RWPE1 (cell line): ENCODE measurements at regions not wholly inside any gene's neighbourhood (a gene's known extent, or its start where the extent isn't known, plus 50 kb on each side); places are given as distances from the start of the nearest gene placed in this dataset.

Source experiments
- CTCF ChIA-PET: fragments of 350-600 bp; sonication (Branson Sonifier 250); formaldehyde crosslinking; extraction: SDS; loops from one replicate; lab custom pipeline; 2021; lab: Yijun Ruan, JAX
- POLR2A ChIA-PET: fragments of 400-600 bp; formaldehyde crosslinking; extraction: SDS; loops from one replicate; lab custom pipeline; 2020; ENCODE audit warnings: antibody characterized with exemption; ENCODE audit not compliant: low non-redundant PET; lab: Yijun Ruan, JAX
- DNase-seq: peaks from one replicate; pipeline ENCODE4 v3.0.0; 2012; ENCODE audit warnings: low spot score
- H3K27ac ChIP-seq: fragments of 450-650 bp; 2 replicates; pipeline ENCODE4 v1.5.1; 2017
- TF ChIP-seq, protein P1 (sequence below): fragments of 450-650 bp; conservative IDR thresholded peaks from 2 replicates; pipeline ENCODE4 v1.5.1; 2017; ENCODE audit warnings: low read depth, mild to moderate bottlenecking

DNA sequence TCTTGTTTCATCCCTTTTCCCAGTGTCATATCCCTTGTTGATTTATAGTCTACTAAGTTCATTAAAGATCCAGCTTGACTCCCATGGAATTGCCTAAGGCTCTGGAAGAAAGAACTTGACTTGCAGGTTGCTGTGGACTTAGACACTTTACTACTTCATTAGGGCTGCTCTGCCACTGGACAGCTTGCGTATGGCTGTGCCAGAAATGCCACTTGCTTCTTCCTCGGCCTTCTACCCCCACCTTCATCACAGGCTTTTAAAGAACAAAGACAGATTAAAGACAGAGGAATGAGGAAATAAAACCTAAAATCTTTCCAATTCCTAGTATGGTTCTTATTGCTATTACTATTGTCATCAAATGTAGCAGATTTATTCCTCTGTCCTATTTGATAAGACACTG, 591.7 kb downstream of the BCL11A start:
- TF ChIP-seq, protein P1, sequence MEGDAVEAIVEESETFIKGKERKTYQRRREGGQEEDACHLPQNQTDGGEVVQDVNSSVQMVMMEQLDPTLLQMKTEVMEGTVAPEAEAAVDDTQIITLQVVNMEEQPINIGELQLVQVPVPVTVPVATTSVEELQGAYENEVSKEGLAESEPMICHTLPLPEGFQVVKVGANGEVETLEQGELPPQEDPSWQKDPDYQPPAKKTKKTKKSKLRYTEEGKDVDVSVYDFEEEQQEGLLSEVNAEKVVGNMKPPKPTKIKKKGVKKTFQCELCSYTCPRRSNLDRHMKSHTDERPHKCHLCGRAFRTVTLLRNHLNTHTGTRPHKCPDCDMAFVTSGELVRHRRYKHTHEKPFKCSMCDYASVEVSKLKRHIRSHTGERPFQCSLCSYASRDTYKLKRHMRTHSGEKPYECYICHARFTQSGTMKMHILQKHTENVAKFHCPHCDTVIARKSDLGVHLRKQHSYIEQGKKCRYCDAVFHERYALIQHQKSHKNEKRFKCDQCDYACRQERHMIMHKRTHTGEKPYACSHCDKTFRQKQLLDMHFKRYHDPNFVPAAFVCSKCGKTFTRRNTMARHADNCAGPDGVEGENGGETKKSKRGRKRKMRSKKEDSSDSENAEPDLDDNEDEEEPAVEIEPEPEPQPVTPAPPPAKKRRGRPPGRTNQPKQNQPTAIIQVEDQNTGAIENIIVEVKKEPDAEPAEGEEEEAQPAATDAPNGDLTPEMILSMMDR, result no peak
- H3K27ac ChIP-seq, result no peak overlapping the region
- ChIA-PET CTCF (interaction anchor here (0.6 to 0.9 kb wide), 2 partner anchors 170 to 620 kb away, joined by 4 read pairs; no protein-coding TSS in a partner anchor), POLR2A (no interaction called here)
- no peak for DNase-seq

DNA sequence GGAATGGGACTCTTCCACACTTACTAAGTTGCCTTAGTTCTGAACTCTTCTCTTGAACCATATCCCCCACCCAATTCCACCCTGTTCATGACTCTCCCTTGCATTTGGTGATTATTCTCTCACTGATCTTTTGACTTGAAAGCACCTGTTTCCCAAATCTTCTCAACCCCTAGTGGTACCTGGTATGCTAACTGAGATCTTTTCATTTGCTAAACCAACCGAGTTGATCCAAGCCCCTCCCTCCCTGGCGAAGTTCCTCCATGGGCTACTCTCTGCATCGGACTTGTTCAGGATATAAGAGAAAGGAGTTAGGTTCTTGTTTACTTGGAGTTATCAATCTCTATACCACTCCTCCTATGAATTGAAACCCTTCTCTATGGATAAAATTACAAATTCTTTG, 593.5 kb downstream of the BCL11A start:
- TF ChIP-seq, protein P1, result no peak
- DNase-seq, result no peak
- no peak overlapping the region for H3K27ac ChIP-seq
- ChIA-PET POLR2A (no interaction called here), CTCF (interaction anchor here (0.6 kb wide), 1 partner anchor 19 kb away, joined by 3 read pairs; no protein-coding TSS in a partner anchor)

- H3K27ac ChIP-seq, result no peak overlapping the region
- ChIA-PET CTCF (no interaction called here), POLR2A (no interaction called here)
- TF ChIP-seq, protein P1, result no peak
- no peak for DNase-seq
Observed at GRCh38 chr2:59957504-59957903, 596.0 kb downstream of the BCL11A start.

DNA sequence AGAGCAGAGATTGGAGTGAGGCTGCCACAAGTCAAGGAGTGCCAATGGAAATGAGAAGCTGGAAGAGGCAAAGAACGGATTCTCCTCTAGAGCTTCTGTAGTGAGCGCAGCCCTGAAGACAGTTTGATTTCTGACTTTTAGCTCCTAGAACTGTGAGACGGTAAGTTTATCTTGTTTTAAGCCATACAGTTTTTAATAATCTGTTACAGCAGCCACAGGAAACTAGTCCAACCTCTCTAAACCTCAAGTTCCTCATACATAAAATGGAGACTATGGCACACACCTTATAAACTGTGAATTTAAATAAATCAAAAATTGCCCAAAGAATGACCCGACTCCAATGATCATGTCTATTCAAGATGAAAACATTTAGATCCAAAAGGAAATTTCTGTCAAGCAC, 596.5 kb downstream of the BCL11A start:
- DNase-seq, result no peak
- TF ChIP-seq, protein P1, result no peak
- POLR2A ChIA-PET, result no interaction called here
- CTCF ChIA-PET, result no interaction called here
- H3K27ac ChIP-seq, result no peak overlapping the region

- CTCF ChIA-PET, result no interaction called here
- POLR2A ChIA-PET, result no interaction called here
- TF ChIP-seq, protein P1, result no peak
- no peak overlapping the region for H3K27ac ChIP-seq
- DNase-seq, result no peak
Observed at GRCh38 chr2:59947917-59948541, 605.4 kb downstream of the BCL11A start.

DNA sequence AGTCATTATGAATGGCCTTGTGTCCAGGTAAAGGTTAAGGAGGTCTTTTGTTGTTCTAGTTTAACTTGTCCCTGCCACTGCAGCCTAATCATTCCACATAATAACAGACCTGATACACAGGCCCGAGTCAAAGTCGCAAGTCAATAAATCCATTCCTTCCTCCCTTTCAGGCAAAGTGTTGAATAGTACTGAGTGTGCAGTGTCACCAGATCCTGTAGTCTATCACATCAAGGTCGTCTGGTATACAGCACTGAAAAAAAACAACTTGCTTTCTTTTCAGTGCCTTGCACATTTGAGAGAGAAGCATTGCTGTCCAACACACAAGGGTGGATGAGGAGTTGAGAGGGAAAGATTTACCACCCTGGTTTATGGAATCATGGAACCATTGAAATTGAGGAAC, 606.2 kb downstream of the BCL11A start:
- no peak for DNase-seq
- H3K27ac ChIP-seq, result no peak overlapping the region
- TF ChIP-seq, protein P1, result no peak
- ChIA-PET POLR2A (no interaction called here), CTCF (no interaction called here)
